ENCODE measurements at regions not wholly inside any gene's neighbourhood (a gene's known extent, or its start where the extent isn't known, plus 50 kb on each side); places are given as distances from the start of the nearest gene placed in this dataset.

DNA sequence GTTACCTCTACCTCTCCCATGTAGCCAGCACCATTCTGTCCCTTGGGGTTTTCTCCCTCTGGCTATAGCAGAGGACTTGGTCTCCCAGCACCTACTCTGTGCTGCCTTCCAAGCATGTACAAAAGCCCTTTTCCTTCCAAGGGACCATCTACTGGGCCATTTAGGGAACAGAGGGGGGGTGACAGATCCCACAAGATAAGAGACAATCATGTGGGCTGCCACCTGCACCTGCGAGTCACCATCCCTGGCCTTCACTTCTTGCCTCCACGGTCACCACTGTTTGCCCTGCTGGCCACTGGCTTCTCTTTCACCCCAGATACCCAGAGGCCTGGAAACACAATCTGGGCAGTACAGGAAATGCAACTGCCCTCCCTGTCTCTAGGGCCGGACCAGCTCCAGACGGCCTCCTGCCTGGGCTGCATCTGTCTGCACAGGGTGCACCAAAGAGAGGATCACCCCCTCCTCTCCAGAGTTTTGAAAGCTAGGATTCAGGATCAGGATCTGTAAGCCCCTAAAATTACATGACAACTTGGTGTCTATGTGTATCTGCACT, 160.8 kb upstream of the NECTIN1 start:
- H3K4me1 ChIP-seq = no peaks in the 10 kb centered on the region
- no peak overlapping the region for H3K4me3 ChIP-seq
- H3K36me3 ChIP-seq = no peaks in the 10 kb centered on the region
- no peaks in the 10 kb centered on the region for H3K9me3 ChIP-seq
- TF ChIP-seq POLR2AphosphoS5 (IDR thresholded peaks at IDR 0.05) (no peak), POLR2A (IDR thresholded peaks at IDR 0.05) (no peak), EP300 (IDR thresholded peaks at IDR 0.05) (no peak)
- TF ChIP-seq, protein P1, sequence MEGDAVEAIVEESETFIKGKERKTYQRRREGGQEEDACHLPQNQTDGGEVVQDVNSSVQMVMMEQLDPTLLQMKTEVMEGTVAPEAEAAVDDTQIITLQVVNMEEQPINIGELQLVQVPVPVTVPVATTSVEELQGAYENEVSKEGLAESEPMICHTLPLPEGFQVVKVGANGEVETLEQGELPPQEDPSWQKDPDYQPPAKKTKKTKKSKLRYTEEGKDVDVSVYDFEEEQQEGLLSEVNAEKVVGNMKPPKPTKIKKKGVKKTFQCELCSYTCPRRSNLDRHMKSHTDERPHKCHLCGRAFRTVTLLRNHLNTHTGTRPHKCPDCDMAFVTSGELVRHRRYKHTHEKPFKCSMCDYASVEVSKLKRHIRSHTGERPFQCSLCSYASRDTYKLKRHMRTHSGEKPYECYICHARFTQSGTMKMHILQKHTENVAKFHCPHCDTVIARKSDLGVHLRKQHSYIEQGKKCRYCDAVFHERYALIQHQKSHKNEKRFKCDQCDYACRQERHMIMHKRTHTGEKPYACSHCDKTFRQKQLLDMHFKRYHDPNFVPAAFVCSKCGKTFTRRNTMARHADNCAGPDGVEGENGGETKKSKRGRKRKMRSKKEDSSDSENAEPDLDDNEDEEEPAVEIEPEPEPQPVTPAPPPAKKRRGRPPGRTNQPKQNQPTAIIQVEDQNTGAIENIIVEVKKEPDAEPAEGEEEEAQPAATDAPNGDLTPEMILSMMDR (IDR thresholded peaks at IDR 0.05) = no peak
- no peak for DNase-seq (ENCODE audit: low spot score in 2 of 2)
- WGBS = 100% methylated on average over 2 of the region's 4 CpGs
- H3K27ac ChIP-seq = no peak overlapping the region
- H3K27me3 ChIP-seq = peaks cover 31% of the 10 kb centered on the region

DNA sequence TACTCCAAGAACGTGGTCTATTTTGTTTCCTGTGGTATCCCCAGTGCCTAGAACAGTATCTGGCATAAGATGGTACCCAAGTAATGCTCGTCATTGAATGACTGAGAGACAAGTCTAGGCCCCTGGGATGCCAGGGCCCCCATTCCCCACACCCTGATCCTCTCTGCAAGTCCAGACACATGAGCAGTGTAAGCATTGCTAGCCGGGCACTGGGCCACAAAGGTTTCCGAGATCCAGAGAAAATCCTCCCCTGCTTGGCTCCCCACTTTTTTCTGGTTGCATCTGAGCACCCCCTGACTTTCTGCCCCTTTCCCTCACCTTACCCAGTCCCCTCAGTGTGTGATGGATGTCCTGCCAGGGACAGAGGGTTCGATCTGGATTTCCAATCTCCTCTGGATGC, 160.1 kb upstream of the NECTIN1 start:
- DNase-seq (ENCODE audit: low spot score in 2 of 2) = no peak
- peaks cover 28% of the 10 kb centered on the region for H3K27me3 ChIP-seq
- no peaks in the 10 kb centered on the region for H3K9me3 ChIP-seq
- no peak overlapping the region for H3K4me3 ChIP-seq
- no peaks in the 10 kb centered on the region for H3K4me1 ChIP-seq
- 89% methylated on average over 5 of the region's 5 CpGs for WGBS
- no peak overlapping the region for H3K27ac ChIP-seq
- no peak for TF ChIP-seq POLR2AphosphoS5 (IDR thresholded peaks at IDR 0.05)
- TF ChIP-seq, protein P1 (IDR thresholded peaks at IDR 0.05) = no peak
- no peak for TF ChIP-seq EP300 (IDR thresholded peaks at IDR 0.05)
- TF ChIP-seq POLR2A (IDR thresholded peaks at IDR 0.05) = no peak
- no peaks in the 10 kb centered on the region for H3K36me3 ChIP-seq

DNA sequence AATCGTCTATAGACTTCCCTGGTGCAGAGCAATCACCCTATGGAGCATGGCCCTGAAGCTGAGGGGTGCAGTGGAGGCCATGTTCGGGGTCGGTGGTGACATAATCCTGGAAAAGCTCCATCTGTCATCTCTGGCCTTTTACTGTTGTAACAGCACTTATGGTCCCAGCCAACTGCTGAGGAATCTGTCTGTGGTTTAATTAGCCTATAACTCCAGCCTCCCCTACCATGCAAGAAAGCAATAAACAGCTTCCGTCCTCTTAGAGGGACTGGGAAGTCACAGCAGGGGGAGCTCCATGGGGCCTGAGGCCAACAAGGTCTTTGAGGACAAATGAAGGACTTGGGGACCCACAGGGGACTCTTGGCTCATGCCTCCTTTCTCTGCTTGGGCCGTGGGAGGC, 159.1 kb upstream of the NECTIN1 start:
- no peak overlapping the region for H3K27ac ChIP-seq
- TF ChIP-seq EP300 (IDR thresholded peaks at IDR 0.05) (no peak), POLR2A (IDR thresholded peaks at IDR 0.05) (no peak), POLR2AphosphoS5 (IDR thresholded peaks at IDR 0.05) (no peak)
- TF ChIP-seq, protein P1 (IDR thresholded peaks at IDR 0.05) = no peak
- DNase-seq (ENCODE audit: low spot score in 2 of 2) = no peak
- H3K9me3 ChIP-seq = no peaks in the 10 kb centered on the region
- H3K4me1 ChIP-seq = no peaks in the 10 kb centered on the region
- H3K27me3 ChIP-seq = peaks cover 28% of the 10 kb centered on the region
- no peak overlapping the region for H3K4me3 ChIP-seq
- H3K36me3 ChIP-seq = no peaks in the 10 kb centered on the region
- 66% methylated on average over 5 of the region's 5 CpGs for WGBS

DNA sequence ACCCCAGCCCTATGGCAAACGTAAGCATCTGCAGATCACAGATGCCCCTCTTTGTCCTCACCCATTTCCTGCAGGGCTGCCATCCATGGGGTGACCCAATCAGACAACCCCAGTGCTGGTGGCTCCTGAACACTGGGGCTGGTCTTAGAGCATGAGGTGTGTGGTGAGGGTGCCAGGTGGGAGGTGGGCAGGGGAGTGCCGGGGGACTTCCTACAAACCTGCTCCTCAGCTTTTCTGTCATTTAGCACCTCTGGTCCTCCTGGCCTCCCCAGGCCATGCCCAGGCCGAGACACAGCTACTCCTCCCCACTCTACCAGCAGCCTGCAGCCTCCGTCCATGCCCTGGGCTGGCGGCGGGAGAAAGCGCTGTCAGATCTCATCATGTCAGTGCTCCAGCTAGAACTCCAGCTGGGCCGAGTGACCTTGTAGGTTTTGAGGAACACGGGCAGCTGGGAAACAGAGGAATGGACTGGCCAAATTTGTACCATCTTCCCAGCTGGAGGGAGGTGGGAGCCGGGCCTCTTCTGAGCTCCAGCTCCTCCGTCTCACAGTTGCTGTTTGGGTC, 157.7 kb upstream of the NECTIN1 start:
- DNase-seq (ENCODE audit: low spot score in 2 of 2) = no peak
- Histone ChIP-seq H3K9me3 (no peaks in the 10 kb centered on the region), H3K27ac (no peak overlapping the region), H3K4me1 (no peaks in the 10 kb centered on the region), H3K4me3 (no peak overlapping the region), H3K27me3 (peaks cover 16% of the 10 kb centered on the region), H3K36me3 (no peaks in the 10 kb centered on the region)
- TF ChIP-seq, protein P1 (IDR thresholded peaks at IDR 0.05) = no peak
- TF ChIP-seq EP300 (IDR thresholded peaks at IDR 0.05) (no peak), POLR2AphosphoS5 (IDR thresholded peaks at IDR 0.05) (no peak), POLR2A (IDR thresholded peaks at IDR 0.05) (no peak)
- WGBS = 95% methylated on average over 8 of the region's 11 CpGs

DNA sequence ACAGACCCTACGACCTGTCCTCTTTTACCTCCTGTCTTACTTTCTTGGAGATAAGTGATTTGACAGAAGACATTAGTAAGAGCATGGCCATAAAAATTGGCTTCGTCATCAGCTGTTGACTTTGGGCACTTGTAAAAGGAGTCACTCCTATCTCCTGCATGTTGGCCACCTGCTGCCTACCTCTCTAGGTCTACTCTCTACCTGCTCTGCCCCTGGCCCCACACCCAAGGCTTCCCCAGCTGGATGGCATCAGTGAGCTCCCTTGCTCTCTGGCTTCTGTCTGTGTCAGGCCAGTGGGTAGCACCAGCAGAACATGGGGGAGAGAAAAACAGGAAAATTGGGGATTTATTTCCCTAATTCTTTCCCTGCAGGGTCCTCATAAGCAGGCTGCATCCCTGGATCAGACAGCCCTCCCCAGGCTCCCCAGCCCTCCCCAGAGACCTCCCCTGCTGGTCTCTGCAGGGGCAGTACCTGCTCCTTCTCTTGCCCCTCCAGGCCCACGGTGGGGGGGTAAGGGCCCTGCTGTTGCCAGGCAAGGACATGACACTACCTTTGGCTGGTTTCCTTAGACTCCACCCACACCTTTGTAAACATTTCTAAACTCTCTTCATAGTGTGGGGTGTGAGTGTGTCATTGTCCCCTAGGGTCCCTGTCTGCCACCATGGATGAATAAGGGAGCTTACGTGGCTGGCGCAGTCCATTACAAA, 157.0 kb upstream of the NECTIN1 start:
- TF ChIP-seq POLR2AphosphoS5 (IDR thresholded peaks at IDR 0.05) (no peak), POLR2A (IDR thresholded peaks at IDR 0.05) (no peak), EP300 (IDR thresholded peaks at IDR 0.05) (no peak)
- TF ChIP-seq, protein P1 (IDR thresholded peaks at IDR 0.05) = no peak

More for the DNA sequence above, 157.0 kb upstream of the NECTIN1 start:
- Histone ChIP-seq H3K4me1 (no peaks in the 10 kb centered on the region), H3K27me3 (peaks cover 15% of the 10 kb centered on the region), H3K36me3 (no peaks in the 10 kb centered on the region), H3K4me3 (no peak overlapping the region), H3K9me3 (no peaks in the 10 kb centered on the region), H3K27ac (no peak overlapping the region)
- WGBS = 81% methylated on average over 5 of the region's 5 CpGs
- no peak for DNase-seq (ENCODE audit: low spot score in 2 of 2)
